HG03460 (cell line): ENCODE measurements at regions not wholly inside any gene's neighbourhood (a gene's known extent, or its start where the extent isn't known, plus 50 kb on each side); places are given as distances from the start of the nearest gene placed in this dataset.

Experiments
- ATAC-seq: cut with Tn5 transposase; IDR thresholded peaks from one replicate; pipeline ENCODE4 v1.9.1; 2021; ENCODE audit not compliant: unreplicated experiment

GRCh38 chr3:67286586-67286985, 288.5 kb downstream of the KBTBD8 start:
- ATAC-seq = no peak

GRCh38 chr3:67288466-67289106, 290.5 kb downstream of the KBTBD8 start:
- ATAC-seq = no peak

GRCh38 chr3:67289626-67290025, 291.5 kb downstream of the KBTBD8 start:
- ATAC-seq = no peak

- ATAC-seq = no peak
These were observed 292.3 kb downstream of the KBTBD8 start for GRCh38 chr3:67290438-67290837.

- ATAC-seq = no peak
These were observed 293.5 kb downstream of the KBTBD8 start for GRCh38 chr3:67291287-67292252.

GRCh38 chr3:67292356-67293121, 294.4 kb downstream of the KBTBD8 start:
- no peak for ATAC-seq

- ATAC-seq = no peak
These were observed 296.2 kb downstream of the KBTBD8 start for GRCh38 chr3:67294341-67294740.

- ATAC-seq = no peak
These were observed 298.2 kb downstream of the KBTBD8 start for GRCh38 chr3:67296039-67296892.

GRCh38 chr3:67297715-67298475, 299.8 kb downstream of the KBTBD8 start:
- no peak for ATAC-seq

GRCh38 chr3:67301556-67301955, 303.4 kb downstream of the KBTBD8 start:
- no peak for ATAC-seq

- no peak for ATAC-seq
These were observed 304.4 kb downstream of the KBTBD8 start for GRCh38 chr3:67302489-67302888.

GRCh38 chr3:67305160-67305559, 307.1 kb downstream of the KBTBD8 start:
- no peak for ATAC-seq

GRCh38 chr3:67305922-67306321, 307.8 kb downstream of the KBTBD8 start:
- ATAC-seq = no peak

GRCh38 chr3:67311440-67311839, 313.3 kb downstream of the KBTBD8 start:
- ATAC-seq = no peak

- ATAC-seq = no peak
These were observed 314.0 kb downstream of the KBTBD8 start for GRCh38 chr3:67312155-67312554.

GRCh38 chr3:67318162-67318561, 320.1 kb downstream of the KBTBD8 start:
- ATAC-seq = no peak

GRCh38 chr3:67324554-67324953, 326.4 kb downstream of the KBTBD8 start:
- no peak for ATAC-seq
